ENCODE measurements at regions not wholly inside any gene's neighbourhood (a gene's known extent, or its start where the extent isn't known, plus 50 kb on each side); places are given as distances from the start of the nearest gene placed in this dataset.

- no peak for DNase-seq
These were observed 254.4 kb downstream of the BCOR start for GRCh38 chrX:39843318-39843717.

- DNase-seq = no peak
These were observed 252.5 kb downstream of the BCOR start for GRCh38 chrX:39845233-39845632.

DNA sequence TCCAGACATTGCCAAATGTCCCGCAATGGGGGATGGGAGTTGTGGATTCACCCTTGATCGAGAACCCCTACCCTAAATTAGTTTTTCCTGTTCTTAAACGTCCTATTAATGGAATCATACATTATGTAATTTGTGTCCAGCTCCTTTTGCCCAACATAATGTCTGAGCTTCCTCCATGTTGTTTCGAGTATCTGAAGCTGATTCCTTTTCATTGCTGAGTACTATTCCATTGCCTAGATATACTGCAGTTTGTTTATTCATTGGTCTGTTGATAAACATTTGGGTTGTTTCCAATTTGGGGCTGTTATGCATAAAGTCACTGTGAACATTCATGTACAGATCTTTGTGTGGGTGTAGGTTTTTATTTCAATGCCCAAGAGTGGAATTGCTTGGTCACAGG, 251.3 kb downstream of the BCOR start:
- no peak for DNase-seq

DNA sequence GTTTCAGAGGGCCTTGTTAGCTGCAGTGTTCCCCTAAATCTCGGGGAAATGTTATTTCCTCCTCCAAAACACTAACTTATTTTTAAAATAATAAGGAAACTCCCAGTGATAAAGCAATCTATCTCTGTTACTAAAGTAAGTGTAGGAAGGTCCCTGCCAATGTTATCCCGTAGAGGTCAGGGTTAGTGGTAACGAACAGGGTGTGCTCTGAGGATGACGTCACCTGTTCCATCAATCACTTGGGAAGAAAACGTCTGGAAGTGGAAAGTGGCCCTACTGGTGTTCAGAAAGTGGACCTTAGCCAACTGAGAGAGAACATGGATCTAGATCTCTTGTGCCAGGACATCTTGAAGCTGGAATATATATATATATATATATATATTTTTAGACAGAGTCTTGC, 249.5 kb downstream of the BCOR start:
- DNase-seq = no peak

DNA sequence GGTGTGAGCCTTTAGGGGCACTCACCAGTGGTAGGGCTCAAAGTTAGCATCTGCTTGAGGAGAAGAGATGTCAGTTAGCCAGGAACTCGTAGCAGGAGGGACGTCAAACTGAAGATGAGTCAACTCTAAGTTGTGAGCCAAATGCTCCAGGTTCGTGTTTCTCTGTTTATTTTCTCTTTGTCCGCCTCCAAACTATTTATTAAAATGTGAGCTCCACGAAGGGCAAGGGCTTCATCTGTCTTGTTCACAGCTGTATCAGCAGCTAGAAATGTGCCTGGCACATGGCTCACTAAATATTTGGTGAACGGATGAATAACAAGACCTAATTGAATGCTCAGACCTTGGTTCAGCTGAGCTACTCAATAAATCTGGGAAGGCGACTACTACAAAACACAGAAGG, 248.9 kb downstream of the BCOR start:
- DNase-seq = no peak

DNA sequence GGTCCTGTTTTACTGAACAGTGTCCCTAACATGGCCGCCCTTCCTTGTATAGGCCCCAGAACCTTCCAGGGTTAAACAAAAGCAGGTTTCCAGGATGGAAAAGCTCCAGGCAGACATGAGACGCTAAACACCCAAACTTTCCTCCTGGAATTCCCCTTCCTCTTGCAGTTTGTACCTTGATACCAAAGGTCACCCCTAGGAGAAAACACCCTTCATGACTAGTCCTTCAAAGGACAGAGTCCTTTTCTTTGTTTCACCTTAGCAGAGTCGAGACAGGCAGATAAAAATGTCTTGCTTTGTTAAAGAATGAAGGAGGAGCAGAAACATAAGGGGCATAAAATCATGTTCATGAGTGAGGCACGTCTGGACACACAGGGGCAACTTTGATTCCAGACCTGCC, 247.5 kb downstream of the BCOR start:
- no peak for DNase-seq

- peak; percentile 28 for DNase-seq
These were observed 247.1 kb downstream of the BCOR start for GRCh38 chrX:39850630-39851152.

DNA sequence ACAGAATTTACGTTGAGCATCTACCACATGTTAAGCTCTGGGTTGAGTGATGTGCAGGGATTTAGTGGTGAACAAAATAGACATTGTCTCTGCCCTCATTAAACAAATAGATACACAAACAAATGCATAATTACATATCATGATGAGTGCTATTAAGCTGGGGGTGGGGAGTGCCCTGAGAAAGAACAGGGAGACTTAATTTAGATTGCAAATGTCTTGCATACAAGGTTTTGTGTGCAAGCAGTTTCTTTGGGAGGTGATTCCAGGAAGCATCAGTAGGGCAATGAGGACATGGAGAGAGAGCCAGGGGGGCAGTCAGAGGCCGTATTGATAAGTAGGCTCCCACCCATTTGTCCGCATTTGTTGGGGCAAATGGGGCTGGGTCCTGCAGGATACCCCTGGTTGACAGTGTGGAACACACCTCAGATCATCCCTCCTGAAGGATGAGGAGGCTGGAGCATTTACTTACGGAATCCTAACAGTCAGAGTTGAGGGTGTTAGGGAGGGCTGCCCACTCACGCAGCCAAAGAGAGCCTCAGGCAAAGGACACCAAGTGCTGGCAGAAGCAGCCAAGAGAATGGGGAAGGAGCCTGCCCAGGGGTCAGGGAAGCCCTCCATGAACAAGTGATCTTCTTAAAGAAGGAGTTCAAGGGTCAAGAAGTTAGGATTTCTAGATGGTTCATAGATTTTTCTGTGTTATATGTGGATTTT, 245.9 kb downstream of the BCOR start:
- DNase-seq = no peak

DNA sequence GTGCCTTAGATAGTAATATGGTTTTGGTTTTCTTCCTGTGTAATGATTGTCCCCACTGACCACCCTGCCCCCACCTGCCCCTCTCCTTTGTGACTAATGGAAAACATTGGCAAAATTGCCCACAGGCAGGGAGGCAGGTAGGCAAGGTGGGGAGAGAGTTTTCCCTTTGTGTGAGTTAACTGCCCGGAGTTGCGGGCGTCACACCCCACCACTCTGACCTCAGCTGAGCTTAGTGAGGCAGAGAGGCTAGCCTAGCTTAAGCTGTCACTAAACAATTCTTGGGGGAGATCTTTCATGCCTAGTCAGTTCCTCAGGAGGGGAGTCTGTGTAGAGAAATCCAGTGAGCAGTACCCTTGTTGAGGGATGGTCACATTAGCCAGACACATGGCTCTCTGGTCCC, 245.3 kb downstream of the BCOR start:
- no peak for DNase-seq

DNA sequence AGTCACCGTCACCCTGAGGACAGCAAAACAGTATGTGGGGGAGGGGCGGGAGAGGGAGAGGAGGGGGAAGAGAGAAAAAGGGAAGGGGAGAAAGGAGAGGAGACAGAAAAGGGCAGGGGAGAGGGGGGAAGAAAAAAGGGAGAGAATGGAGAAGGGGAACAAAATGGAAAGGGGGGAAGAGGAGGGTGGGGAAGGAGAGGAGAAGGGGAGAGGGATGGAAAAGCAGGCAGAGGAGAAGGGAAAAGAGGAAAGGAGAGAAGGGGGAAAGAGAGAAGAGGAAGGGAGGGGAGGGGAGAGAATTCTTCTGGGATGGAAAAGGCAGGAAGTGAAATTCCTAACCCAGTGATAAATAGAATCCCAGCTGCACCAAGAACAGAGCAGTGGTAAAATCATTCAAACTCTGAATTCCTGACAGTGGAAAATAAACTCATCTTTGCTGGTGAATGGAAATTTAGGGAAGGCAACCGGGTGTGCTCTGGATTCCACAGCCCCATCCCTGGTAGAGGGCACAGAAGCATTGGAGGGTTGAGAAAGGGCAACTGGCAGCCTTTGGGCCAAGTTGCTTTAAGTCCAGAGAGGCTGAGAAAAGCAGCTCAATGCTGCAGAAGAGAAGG, 244.2 kb downstream of the BCOR start:
- no peak for DNase-seq

- DNase-seq = peak; percentile 88
These were observed 242.7 kb downstream of the BCOR start for GRCh38 chrX:39854772-39855747.

DNA sequence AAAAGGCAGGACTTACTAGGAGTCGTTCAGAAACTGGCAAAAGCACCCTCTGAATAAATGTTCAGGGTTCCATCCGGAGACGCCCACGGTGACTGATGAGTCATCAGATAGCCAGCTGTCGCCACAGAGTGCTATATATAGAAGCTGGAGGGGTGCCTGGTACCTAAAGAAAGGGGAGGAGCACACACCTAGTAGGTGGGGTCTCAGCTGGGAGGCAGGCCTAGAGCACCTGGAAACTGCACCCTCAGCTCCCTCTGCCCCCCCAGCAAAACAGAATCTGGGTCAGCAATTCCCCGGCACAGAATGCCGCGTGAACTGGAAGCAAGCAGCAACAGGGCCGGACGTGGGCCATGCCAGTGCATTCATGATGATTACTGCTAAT, 242.0 kb downstream of the BCOR start:
- peak; percentile 87 for DNase-seq

DNA sequence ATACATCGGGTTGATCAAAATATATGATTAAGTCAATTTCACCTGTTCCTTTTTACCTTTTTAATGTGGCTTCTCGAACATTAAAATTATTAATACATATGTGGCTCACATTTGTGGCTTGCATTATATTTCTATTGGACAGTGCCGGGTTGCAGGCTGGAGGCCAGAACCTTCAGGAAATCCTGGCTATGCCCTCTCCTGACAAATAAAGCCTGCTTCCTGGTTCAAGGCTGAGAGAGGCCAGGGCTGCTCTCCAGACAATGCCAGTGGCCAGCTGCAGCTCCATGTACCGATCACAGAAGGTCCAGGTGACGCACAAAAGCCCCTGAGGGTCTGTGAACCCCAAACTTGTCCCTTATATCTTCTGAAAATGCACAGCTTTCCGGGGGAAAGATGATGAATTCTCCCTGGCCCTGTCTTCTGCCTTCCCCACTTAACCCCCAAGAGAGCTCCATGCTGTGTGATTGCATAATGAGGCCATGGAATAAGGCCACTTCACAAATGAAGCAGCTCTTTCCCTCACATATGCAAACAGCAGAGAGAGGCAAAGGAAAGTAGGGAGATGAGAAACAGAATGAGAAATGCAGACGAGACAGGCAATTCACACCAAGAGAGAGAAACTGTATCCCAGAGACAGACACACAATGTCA, 241.2 kb downstream of the BCOR start:
- DNase-seq = no peak

DNA sequence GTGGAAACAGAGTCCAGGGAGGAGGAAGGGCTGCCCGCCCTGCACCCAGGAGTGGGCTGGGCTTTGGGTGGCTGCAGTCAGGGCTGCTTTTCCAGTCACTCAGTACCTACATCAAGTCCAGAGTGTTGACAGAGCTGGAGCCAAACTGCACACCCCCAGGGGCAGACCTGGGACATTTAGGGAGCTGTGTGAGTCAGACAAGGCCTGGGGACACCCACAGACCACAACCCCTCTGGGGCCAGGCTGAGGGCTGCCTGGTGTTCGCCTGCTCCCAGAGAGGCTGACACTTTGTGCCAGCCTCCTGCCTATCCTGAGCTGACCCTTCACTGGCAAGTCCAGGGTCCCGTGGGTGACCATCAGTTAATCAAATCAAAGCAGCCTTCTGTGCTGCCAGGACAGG, 240.0 kb downstream of the BCOR start:
- DNase-seq = no peak

DNA sequence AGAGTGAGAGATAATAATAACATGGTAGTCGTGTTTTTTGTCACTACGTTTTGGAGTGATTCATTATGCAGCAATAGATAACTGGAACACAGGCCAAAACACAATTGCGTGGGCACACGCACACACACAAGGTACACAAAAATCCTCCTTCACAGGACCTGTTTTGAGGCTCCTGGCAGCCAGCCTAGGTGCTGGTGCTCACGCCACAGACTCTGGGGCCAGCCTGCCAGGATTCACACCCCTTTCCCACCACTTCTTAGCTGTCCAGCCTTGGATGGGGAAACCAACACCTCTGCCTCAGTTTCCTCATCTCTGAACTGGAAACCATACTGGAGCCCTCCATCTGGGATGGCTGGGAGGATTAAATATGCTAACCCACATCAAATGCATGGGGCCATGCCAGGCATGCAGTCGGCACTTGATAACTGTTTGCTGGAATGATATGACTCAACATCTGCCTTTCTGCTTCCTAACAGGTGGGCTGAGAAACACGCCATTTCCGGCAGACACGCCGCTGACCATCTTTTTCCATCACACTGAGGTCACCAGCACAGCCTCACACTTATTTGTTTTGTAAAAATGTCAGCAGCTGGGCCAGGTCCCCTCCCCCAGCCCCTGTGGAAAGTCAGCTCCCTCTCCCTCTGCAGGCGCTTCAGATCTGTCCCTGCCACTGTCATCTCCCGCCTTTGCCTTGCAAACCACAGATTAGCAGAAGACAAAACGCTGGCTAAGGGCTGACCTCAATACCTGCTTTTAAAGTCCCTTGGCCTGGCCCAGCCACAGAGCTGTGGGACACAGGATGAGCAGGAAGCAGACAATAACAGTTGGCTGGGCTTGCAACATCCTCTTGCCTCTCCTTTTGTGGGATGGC, 237.5 kb downstream of the BCOR start:
- DNase-seq = peak; percentile 60

DNA sequence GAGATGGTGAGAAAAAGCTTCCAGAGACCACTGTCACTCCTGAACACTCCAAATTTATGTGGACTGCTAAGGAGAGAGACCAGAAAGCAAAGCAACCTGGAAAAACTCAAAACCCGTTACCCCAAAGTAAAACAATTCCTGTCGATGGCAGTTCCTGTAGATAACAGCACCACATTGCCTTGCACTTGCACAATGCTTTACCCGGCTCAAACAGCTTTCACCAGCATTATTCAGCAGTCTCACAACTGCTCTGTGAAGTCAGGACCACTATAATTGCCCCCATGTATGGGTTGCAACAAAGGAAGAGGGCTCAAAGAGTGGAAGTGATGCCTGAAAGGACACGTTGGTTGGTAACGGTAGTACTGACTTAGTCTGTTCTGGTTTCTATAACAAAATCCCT, 234.8 kb downstream of the BCOR start:
- no peak for DNase-seq

- DNase-seq = no peak
These were observed 231.5 kb downstream of the BCOR start for GRCh38 chrX:39866229-39866628.

- peak; percentile 74 for DNase-seq
These were observed 227.7 kb downstream of the BCOR start for GRCh38 chrX:39869846-39870601.

DNA sequence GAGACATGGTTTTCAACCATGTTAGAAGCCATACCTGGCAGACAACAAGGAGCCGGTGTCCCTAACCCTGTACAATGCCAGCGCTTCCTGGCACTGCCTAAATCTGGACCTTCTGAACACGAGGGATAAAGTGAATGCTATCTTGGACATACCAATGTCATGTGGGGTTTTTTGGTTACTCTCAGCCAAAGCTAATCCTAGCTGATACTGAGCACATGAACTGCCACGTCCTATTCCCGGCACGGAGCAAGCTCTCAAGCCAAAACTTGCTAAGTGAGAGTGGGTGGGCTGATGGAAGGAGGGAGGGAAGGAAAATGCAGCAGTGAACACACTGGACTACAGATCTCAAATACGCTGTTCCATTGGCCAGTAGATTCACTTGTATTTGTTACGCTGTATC, 226.1 kb downstream of the BCOR start:
- no peak for DNase-seq

DNA sequence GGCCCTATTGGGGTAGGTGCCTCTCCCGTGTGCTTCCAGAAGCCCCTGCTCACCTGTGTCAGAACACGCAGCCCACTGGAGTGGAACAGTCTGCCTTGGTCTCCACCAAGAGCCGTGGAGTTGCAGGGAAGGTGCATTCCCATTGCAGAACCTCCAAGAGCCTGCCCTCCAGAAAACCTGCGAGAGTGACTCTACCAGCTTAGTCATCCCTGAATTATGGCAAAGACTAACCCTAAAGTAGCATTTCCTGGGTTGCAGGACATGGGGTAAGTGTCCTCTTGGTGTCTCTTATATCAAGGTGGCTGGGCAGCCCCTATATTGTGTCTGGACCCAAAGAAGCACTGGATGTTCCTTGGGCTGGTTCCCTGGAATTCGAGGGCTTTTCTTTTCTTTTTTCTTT, 224.6 kb downstream of the BCOR start:
- no peak for DNase-seq

DNA sequence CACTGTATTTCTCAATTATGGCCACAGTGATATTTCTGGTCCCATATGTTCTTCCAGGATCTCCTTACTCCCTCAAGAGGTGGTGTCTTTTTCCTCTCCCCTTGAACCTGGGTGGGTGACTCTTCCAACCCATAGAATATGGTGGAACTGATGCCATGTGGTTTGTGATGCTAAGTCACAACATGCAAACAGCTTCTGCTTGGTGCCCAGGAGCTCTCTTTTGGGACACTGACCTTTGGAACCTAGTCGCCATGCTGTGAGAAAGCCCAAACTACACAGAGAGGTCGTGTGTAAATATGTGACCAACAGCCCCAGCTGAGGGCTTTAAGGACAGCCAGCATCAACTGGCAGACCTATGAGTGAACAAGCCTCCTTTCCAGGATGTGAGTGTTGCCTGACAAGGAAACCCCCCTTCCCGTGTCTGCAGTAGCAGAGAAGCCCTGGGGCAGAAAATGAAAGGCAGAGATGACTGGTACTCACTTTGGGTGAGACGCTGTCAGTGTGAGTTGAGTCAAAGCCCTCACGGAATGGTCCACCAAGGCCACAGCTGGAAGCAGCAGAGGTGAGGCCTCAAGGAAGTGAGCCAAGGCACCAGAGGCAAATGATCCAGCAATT, 223.4 kb downstream of the BCOR start:
- DNase-seq = peak; percentile 15

All from CD4-positive, alpha-beta T cell treated with Interleukin-10 for 1 hour (primary cell).